GM12878 (cell line): ENCODE measurements at regions not wholly inside any gene's neighbourhood (a gene's known extent, or its start where the extent isn't known, plus 50 kb on each side); places are given as distances from the start of the nearest gene placed in this dataset.

Experiments
- ATAC-seq: fragments of 200-7000 bp; cut with Tn5 transposase; 3 replicates; pipeline ENCODE4 v1.9.1; 2020; ENCODE audit warnings: mild to moderate bottlenecking, moderate library complexity
- BruUV-seq: library from RNA; stranded (reverse); fragments of 400-500 nt; replicated peaks from 2 replicates; lab custom pipeline; 2021; lab: Mats Ljungman, UMichigan
- CTCF ChIA-PET: fragments of 300-600 bp; sonication (Branson Sonifier 250); formaldehyde crosslinking; extraction: SDS; loops from one replicate; lab custom pipeline; 2021; ENCODE audit warnings: inconsistent platforms; lab: Yijun Ruan, JAX
- POLR2A ChIA-PET: fragments of 350-600 bp; formaldehyde crosslinking; extraction: SDS; loops from one replicate; lab custom pipeline; 2021; ENCODE audit warnings: inconsistent platforms; lab: Charles Lee
- RAD21 ChIA-PET: fragments of 300-600 bp; sonication (Branson Sonifier 250); formaldehyde crosslinking; loops from one replicate; lab custom pipeline; 2023; ENCODE audit warnings: antibody characterized with exemption; ENCODE audit not compliant: unreplicated experiment; lab: Charles Lee
- SMC1A ChIA-PET: fragments of 300-600 bp; sonication (Branson Sonifier 250); formaldehyde crosslinking; loops from one replicate; lab custom pipeline; 2023; ENCODE audit not compliant: unreplicated experiment, uncharacterized antibody; lab: Charles Lee
- DNase-seq: peaks from one replicate; pipeline ENCODE4 v3.0.0-alpha.2; 2011; ENCODE audit warnings: low read depth, low spot score
- FAIRE-seq: peaks from 3 replicates; lab custom pipeline; 2011; peaks lifted over from hg19 to GRCh38; lab: Jason Lieb, UNC
- H2AFZ ChIP-seq: 2 replicates; pipeline ENCODE4 v1.6.0; 2011; ENCODE audit warnings: low read depth, low read length, control low read depth; ENCODE audit not compliant: control insufficient read depth
- H3K27ac ChIP-seq: 2 replicates; pipeline ENCODE4 v1.5.1; 2011; ENCODE audit warnings: control low read depth; ENCODE audit not compliant: control insufficient read depth, insufficient read depth
- H3K27me3 ChIP-seq, 2 experiments: replicated peaks in 1 of 2; 2 replicates each; pipeline versions ENCODE4 v1.6.0 to v1.6.1; 2011; ENCODE audit warnings: low read length in 1 of 2; ENCODE audit not compliant: control insufficient read depth in 2 of 2, insufficient read depth in 2 of 2
- H3K36me3 ChIP-seq, 2 experiments: 2 replicates each; pipeline ENCODE4 v1.5.1; 2011; ENCODE audit warnings: low read length in 1 of 2; ENCODE audit not compliant: control insufficient read depth in 2 of 2, insufficient read depth in 2 of 2
- H3K4me1 ChIP-seq: 2 replicates; pipeline ENCODE4 v1.6.1; 2011; ENCODE audit warnings: mild to moderate bottlenecking, low read length, moderate library complexity, mixed read lengths; ENCODE audit not compliant: control insufficient read depth, insufficient read depth
- H3K4me2 ChIP-seq: 2 replicates; pipeline ENCODE4 v1.6.0; 2011; ENCODE audit warnings: control low read depth; ENCODE audit not compliant: control insufficient read depth, insufficient read depth
- H3K4me3 ChIP-seq: fragments of 200-600 bp; sonication (generic); 2 replicates; pipeline ENCODE4 v1.5.1; 2016
- H3K79me2 ChIP-seq: 2 replicates; pipeline ENCODE4 v1.6.0; 2011; ENCODE audit warnings: low read length; ENCODE audit not compliant: control insufficient read depth, insufficient read depth
- H3K9ac ChIP-seq: 2 replicates; pipeline ENCODE4 v1.8.0; 2011; ENCODE audit warnings: low read length, control low read depth, mixed read lengths; ENCODE audit not compliant: control insufficient read depth, insufficient read depth
- H3K9me3 ChIP-seq: replicated peaks from 3 replicates; pipeline ENCODE4 v1.5.1; 2011; ENCODE audit warnings: mild to moderate bottlenecking, low read length; ENCODE audit not compliant: control insufficient read depth, insufficient read depth
- H4K20me1 ChIP-seq: 2 replicates; pipeline ENCODE4 v1.6.0; 2011; ENCODE audit not compliant: control insufficient read depth, insufficient read depth
- CTCF ChIP-seq, 3 experiments: IDR thresholded peaks in 2 of 3; conservative IDR thresholded peaks in 1 of 3; 2 replicates each; pipeline ENCODE4 v1.5.1; 2011; ENCODE audit warnings: low read depth in 3 of 3, low read length in 3 of 3, mild to moderate bottlenecking in 3 of 3, control low read depth in 2 of 3, moderate library complexity in 2 of 3, inconsistent platforms in 1 of 3, mixed read lengths in 1 of 3; ENCODE audit not compliant: control insufficient read depth in 2 of 3, insufficient read depth in 1 of 3; ENCODE audit errors: extremely low read depth in 1 of 3
- DPF2 ChIP-seq: fragments of 450-650 bp; IDR thresholded peaks from 2 replicates; pipeline ENCODE4 v1.6.1; 2017; ENCODE audit warnings: mild to moderate bottlenecking
- EZH2 ChIP-seq: IDR thresholded peaks from 2 replicates; pipeline ENCODE4 v1.6.1; 2012; ENCODE audit warnings: low read depth, mild to moderate bottlenecking, control low read depth, inconsistent platforms, low read length, borderline replicate concordance; ENCODE audit not compliant: control insufficient read depth
- HCFC1 ChIP-seq: fragments of 150-350 bp; IDR thresholded peaks from 2 replicates; pipeline ENCODE4 v1.6.1; 2014; ENCODE audit warnings: low read length
- IKZF2 ChIP-seq, 2 experiments: fragments of 450-650 bp; IDR thresholded peaks; 2 replicates each; pipeline ENCODE4 v1.6.1; 2017; ENCODE audit warnings: mild to moderate bottlenecking in 2 of 2, moderate library complexity in 2 of 2
- MAX ChIP-seq: IDR thresholded peaks from 2 replicates; pipeline ENCODE4 v1.6.1; 2012; ENCODE audit warnings: low read depth, low read length, improper control_type of control experiment
- NFXL1 ChIP-seq: fragments of 450-650 bp; IDR thresholded peaks from 2 replicates; pipeline ENCODE4 v1.6.1; 2017; ENCODE audit warnings: antibody characterized with exemption, mild to moderate bottlenecking, borderline replicate concordance
- NFYB ChIP-seq: IDR thresholded peaks from 2 replicates; pipeline ENCODE4 v1.6.1; 2011; ENCODE audit warnings: low read depth, mild to moderate bottlenecking, low read length, improper control_type of control experiment, moderate library complexity; ENCODE audit not compliant: insufficient read depth
- NR2F1 ChIP-seq: fragments of 450-650 bp; conservative IDR thresholded peaks from 2 replicates; pipeline ENCODE4 v1.6.1; 2017; ENCODE audit warnings: mild to moderate bottlenecking
- SIN3A ChIP-seq: IDR thresholded peaks from 2 replicates; pipeline ENCODE4 v1.6.1; 2012; ENCODE audit warnings: low read depth, low read length, improper control_type of control experiment
- SMARCA5 ChIP-seq: fragments of 450-650 bp; IDR thresholded peaks from 2 replicates; pipeline ENCODE4 v1.6.1; 2017; ENCODE audit warnings: mild to moderate bottlenecking
- TARDBP ChIP-seq: IDR thresholded peaks from 2 replicates; pipeline ENCODE4 v1.6.1; 2016; ENCODE audit warnings: borderline replicate concordance
- WGBS: methylation state at CpG from one replicate; pipeline ENCODE4 v1.1.6; 2016; ENCODE audit warnings: low lambda C conversion rate; ENCODE audit not compliant: insufficient replicate concordance, insufficient coverage; ENCODE audit errors: missing lambda C conversion rate; 5-methylcytosine and 5-hydroxymethylcytosine counted together
- in situ Hi-C: fragments of 300-500 bp; cut with MboI; formaldehyde crosslinking; loops from 9 replicates; pipeline ENCODE4 v1.14.3; 2018; ENCODE audit warnings: mixed read lengths
- intact Hi-C: fragments of 100-400 bp; cut with micrococcal nuclease; formaldehyde crosslinking; loops from one replicate; pipeline ENCODE4 v1.14.2; 2022; ENCODE audit not compliant: unreplicated experiment
- TF ChIP-seq, protein P1 (sequence below): fragments of 450-650 bp; formaldehyde crosslinking; IDR thresholded peaks from 2 replicates; pipeline ENCODE4 v1.5.0; 2022; ENCODE audit warnings: mild to moderate bottlenecking, missing genetic modification characterization
- TF ChIP-seq, protein P2 (sequence below): fragments of 450-650 bp; IDR thresholded peaks from 2 replicates; pipeline ENCODE4 v1.6.1; 2017; ENCODE audit warnings: low read depth, mild to moderate bottlenecking, moderate library complexity

GRCh38 chr11:23013509-23013908 is 153.2 kb upstream of the CCDC179 start:
- ATAC-seq (no peak), DNase-seq (no peak), FAIRE-seq (no peak)
- no TSS peak for BruUV-seq
- no peak overlapping the region for H3K4me3 ChIP-seq
- H3K27me3 ChIP-seq: no peaks in the 10 kb centered on the region
- no peak overlapping the region for H2AFZ ChIP-seq
- no peak for TF ChIP-seq SIN3A
- no peak for TF ChIP-seq CTCF (IDR thresholded peaks at IDR 0.05 in 2 of 3, conservative IDR thresholded peaks at IDR 0.05 in 1 of 3; ENCODE audit: control insufficient read depth in 2 of 3, extremely low read depth in 1 of 3, insufficient read depth in 1 of 3, low read depth in 3 of 3, low read length in 3 of 3)
- no peak for TF ChIP-seq TARDBP
- TF ChIP-seq, protein P1, sequence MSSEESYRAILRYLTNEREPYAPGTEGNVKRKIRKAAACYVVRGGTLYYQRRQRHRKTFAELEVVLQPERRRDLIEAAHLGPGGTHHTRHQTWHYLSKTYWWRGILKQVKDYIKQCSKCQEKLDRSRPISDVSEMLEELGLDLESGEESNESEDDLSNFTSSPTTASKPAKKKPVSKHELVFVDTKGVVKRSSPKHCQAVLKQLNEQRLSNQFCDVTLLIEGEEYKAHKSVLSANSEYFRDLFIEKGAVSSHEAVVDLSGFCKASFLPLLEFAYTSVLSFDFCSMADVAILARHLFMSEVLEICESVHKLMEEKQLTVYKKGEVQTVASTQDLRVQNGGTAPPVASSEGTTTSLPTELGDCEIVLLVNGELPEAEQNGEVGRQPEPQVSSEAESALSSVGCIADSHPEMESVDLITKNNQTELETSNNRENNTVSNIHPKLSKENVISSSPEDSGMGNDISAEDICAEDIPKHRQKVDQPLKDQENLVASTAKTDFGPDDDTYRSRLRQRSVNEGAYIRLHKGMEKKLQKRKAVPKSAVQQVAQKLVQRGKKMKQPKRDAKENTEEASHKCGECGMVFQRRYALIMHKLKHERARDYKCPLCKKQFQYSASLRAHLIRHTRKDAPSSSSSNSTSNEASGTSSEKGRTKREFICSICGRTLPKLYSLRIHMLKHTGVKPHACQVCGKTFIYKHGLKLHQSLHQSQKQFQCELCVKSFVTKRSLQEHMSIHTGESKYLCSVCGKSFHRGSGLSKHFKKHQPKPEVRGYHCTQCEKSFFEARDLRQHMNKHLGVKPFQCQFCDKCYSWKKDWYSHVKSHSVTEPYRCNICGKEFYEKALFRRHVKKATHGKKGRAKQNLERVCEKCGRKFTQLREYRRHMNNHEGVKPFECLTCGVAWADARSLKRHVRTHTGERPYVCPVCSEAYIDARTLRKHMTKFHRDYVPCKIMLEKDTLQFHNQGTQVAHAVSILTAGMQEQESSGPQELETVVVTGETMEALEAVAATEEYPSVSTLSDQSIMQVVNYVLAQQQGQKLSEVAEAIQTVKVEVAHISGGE (CRISPR knock-in tag): no peak
- TF ChIP-seq DPF2: no peak
- TF ChIP-seq HCFC1: no peak
- no peak for TF ChIP-seq EZH2
- TF ChIP-seq, protein P2, sequence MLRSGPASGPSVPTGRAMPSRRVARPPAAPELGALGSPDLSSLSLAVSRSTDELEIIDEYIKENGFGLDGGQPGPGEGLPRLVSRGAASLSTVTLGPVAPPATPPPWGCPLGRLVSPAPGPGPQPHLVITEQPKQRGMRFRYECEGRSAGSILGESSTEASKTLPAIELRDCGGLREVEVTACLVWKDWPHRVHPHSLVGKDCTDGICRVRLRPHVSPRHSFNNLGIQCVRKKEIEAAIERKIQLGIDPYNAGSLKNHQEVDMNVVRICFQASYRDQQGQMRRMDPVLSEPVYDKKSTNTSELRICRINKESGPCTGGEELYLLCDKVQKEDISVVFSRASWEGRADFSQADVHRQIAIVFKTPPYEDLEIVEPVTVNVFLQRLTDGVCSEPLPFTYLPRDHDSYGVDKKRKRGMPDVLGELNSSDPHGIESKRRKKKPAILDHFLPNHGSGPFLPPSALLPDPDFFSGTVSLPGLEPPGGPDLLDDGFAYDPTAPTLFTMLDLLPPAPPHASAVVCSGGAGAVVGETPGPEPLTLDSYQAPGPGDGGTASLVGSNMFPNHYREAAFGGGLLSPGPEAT: no peak
- TF ChIP-seq NFXL1: no peak
- no peak for TF ChIP-seq SMARCA5
- TF ChIP-seq IKZF2 (IDR thresholded peaks at IDR 0.05): no peak
- no peak for TF ChIP-seq NFYB
- no peak for TF ChIP-seq NR2F1
- no peak for TF ChIP-seq MAX
- no peak overlapping the region for H3K9ac ChIP-seq
- ChIA-PET SMC1A (no interaction called here), CTCF (no interaction called here), RAD21 (no interaction called here), POLR2A (no interaction called here)
- H3K4me1 ChIP-seq: no peaks in the 10 kb centered on the region
- H3K4me2 ChIP-seq: no peak overlapping the region
- WGBS: 56% methylated on average over 5 of the region's 5 CpGs
- no peaks in the 10 kb centered on the region for H4K20me1 ChIP-seq
- no peak overlapping the region for H3K27ac ChIP-seq
- H3K36me3 ChIP-seq: no peaks in the 10 kb centered on the region
- H3K79me2 ChIP-seq: no peaks in the 10 kb centered on the region
- no peaks in the 10 kb centered on the region for H3K9me3 ChIP-seq
- in situ Hi-C loops (no loop called here), intact Hi-C loops (no loop called here)
